Psoas muscle (tissue), 7 donors: ENCODE measurements at regions not wholly inside any gene's neighbourhood (a gene's known extent, or its start where the extent isn't known, plus 50 kb on each side); places are given as distances from the start of the nearest gene placed in this dataset.

Source experiments
- ATAC-seq, 4 donors: fragments of 200-7000 bp; cut with Tn5 transposase; one replicate each; pipeline ENCODE4 v1.9.1; 2020; ENCODE audit warnings: moderate library complexity in 3 of 4, mild to moderate bottlenecking in 2 of 4
- DNase-seq, 2 donors: peaks; one replicate each; pipeline ENCODE4 v3.0.0-alpha.2; 2020
- H3K27ac ChIP-seq: fragments of 200-600 bp; one replicate; pipeline ENCODE4 v1.8.0; 2022
- H3K27me3 ChIP-seq, 3 donors: fragments of 200-600 bp in 1 of 3; one replicate each; pipeline versions ENCODE4 v1.6.1 to v1.8.0; 2013 to 2022; ENCODE audit warnings: low read length in 2 of 3, mild to moderate bottlenecking in 2 of 3, moderate library complexity in 1 of 3; ENCODE audit not compliant: insufficient read depth in 3 of 3
- H3K36me3 ChIP-seq, 2 donors: fragments of 200-600 bp in 1 of 2; one replicate each; pipeline versions ENCODE4 v1.6.1 to v1.8.0; 2013 to 2022; ENCODE audit warnings: low read depth in 1 of 2, mild to moderate bottlenecking in 1 of 2, moderate library complexity in 1 of 2; ENCODE audit not compliant: insufficient read depth in 1 of 2
- H3K4me1 ChIP-seq: fragments of 200-600 bp; one replicate; pipeline ENCODE4 v1.8.0; 2022
- H3K4me3 ChIP-seq: fragments of 200-600 bp; one replicate; pipeline ENCODE4 v1.8.0; 2022; ENCODE audit warnings: mild to moderate bottlenecking
- H3K9me3 ChIP-seq: fragments of 200-600 bp; one replicate; pipeline ENCODE4 v1.8.0; 2022
- CTCF ChIP-seq: fragments of 200-600 bp; IDR thresholded peaks from one replicate; pipeline ENCODE4 v1.8.0; 2022; ENCODE audit warnings: antibody characterized with exemption
- WGBS, 3 donors: extraction: QIAGEN DNeasy Blood & Tissue Kit; methylation state at CpG; one replicate each; pipeline versions ENCODE4 v1.1.6 to v1.1.7; 2013; 5-methylcytosine and 5-hydroxymethylcytosine counted together
- intact Hi-C, 2 donors: fragments of 100-400 bp; cut with DNase I; formaldehyde crosslinking; loops; one replicate each; pipeline versions ENCODE4 v1.11.0 to v1.14.2; 2022
- donor health status: healthy with polysubstance abuse.
- donor health status: DM: no; HTN: no; CAD: no; lungs with moderate emphysema.
- donor health status: Bipolar disorder and iron deficiency.
- donor health status: healthy.
- donor health status: DM: yes; HTN: yes; CAD: no.
- donor health status: DM: no; HTN: no; CAD: no.
- donor health status: DM: yes; HTN: yes; CAD: no.

GRCh38 chr7:153581419-153581818, 470.8 kb upstream of the DPP6 start:
- no peak for TF ChIP-seq CTCF
- DNase-seq (no peak), ATAC-seq (no peak)
- 43 to 66% (median 55%) methylated on average over 3 of the region's 3 CpGs for WGBS, 3 donors
- Histone ChIP-seq H3K36me3 (no peaks in the 10 kb centered on the region), H3K27ac (no peak overlapping the region), H3K27me3 (no peaks in the 10 kb centered on the region), H3K9me3 (peaks cover 4% of the 10 kb centered on the region), H3K4me1 (no peaks in the 10 kb centered on the region), H3K4me3 (no peak overlapping the region)
- intact Hi-C loops = no loop called here

GRCh38 chr7:153584132-153584531, 468.1 kb upstream of the DPP6 start:
- 76 to 81% (median 76%) methylated on average over 3 of the region's 3 CpGs for WGBS, 3 donors
- intact Hi-C loops = no loop called here
- no peaks in the 10 kb centered on the region for H3K36me3 ChIP-seq
- ATAC-seq (no peak), DNase-seq (no peak)
- H3K4me3 ChIP-seq = no peak overlapping the region
- H3K9me3 ChIP-seq = peaks cover under 1% of the 10 kb centered on the region
- no peaks in the 10 kb centered on the region for H3K27me3 ChIP-seq
- H3K4me1 ChIP-seq = no peaks in the 10 kb centered on the region
- TF ChIP-seq CTCF = no peak
- H3K27ac ChIP-seq = no peak overlapping the region

- WGBS, 3 donors = 51 to 57% (median 51%) methylated on average over 5 of the region's 5 CpGs
These were observed 463.6 kb upstream of the DPP6 start for GRCh38 chr7:153588586-153588985.

GRCh38 chr7:153590136-153590535, 462.1 kb upstream of the DPP6 start:
- H3K4me1 ChIP-seq = no peaks in the 10 kb centered on the region
- 77 to 80% (median 80%) methylated on average over 16 of the region's 16 CpGs for WGBS, 3 donors
- intact Hi-C loops = no loop called here
- TF ChIP-seq CTCF = no peak
- no peak for ATAC-seq
- H3K27me3 ChIP-seq = no peaks in the 10 kb centered on the region
- no peak overlapping the region for H3K27ac ChIP-seq
- no peak for DNase-seq
- no peak overlapping the region for H3K4me3 ChIP-seq
- no peaks in the 10 kb centered on the region for H3K36me3 ChIP-seq
- no peaks in the 10 kb centered on the region for H3K9me3 ChIP-seq

More at GRCh38 chr7:153588586-153588985, 463.6 kb upstream of the DPP6 start:
- Histone ChIP-seq H3K4me1 (no peaks in the 10 kb centered on the region), H3K9me3 (no peaks in the 10 kb centered on the region), H3K27me3 (no peaks in the 10 kb centered on the region), H3K27ac (no peak overlapping the region), H3K4me3 (no peak overlapping the region), H3K36me3 (no peaks in the 10 kb centered on the region)
- ATAC-seq = no peak
- TF ChIP-seq CTCF = no peak
- no peak for DNase-seq
- intact Hi-C loops = no loop called here

- H3K4me1 ChIP-seq = no peaks in the 10 kb centered on the region
- H3K36me3 ChIP-seq = no peaks in the 10 kb centered on the region
- no peak for DNase-seq
- WGBS, 3 donors = 87% methylated on average over 11 of the region's 11 CpGs
- intact Hi-C loops = no loop called here
- no peak for TF ChIP-seq CTCF
- H3K9me3 ChIP-seq = no peaks in the 10 kb centered on the region
- H3K27ac ChIP-seq = no peak overlapping the region
- no peaks in the 10 kb centered on the region for H3K27me3 ChIP-seq
- no peak overlapping the region for H3K4me3 ChIP-seq
- no peak for ATAC-seq
These were observed 461.6 kb upstream of the DPP6 start for GRCh38 chr7:153590571-153590970.
